K562 (cell line): ENCODE measurements at regions not wholly inside any gene's neighbourhood (a gene's known extent, or its start where the extent isn't known, plus 50 kb on each side); places are given as distances from the start of the nearest gene placed in this dataset.

ENCODE experiments used
- ATAC-seq: fragments of 200-7000 bp; cut with Tn5 transposase; 3 replicates; pipeline ENCODE4 v1.9.1; 2020; ENCODE audit warnings: moderate library complexity
- BruUV-seq: library from RNA; stranded (reverse); fragments of 400-500 nt; replicated peaks from 2 replicates; lab custom pipeline; 2021; lab: Mats Ljungman, UMichigan
- CTCF ChIA-PET: fragments of 300-600 bp; formaldehyde crosslinking; extraction: SDS; loops from one replicate; lab custom pipeline; 2021; ENCODE audit warnings: low intra/inter-chr PET ratio; lab: Yijun Ruan, JAX
- POLR2A ChIA-PET: fragments of 300-600, 350-650 bp; sonication (Branson Sonifier 250); formaldehyde crosslinking; extraction: SDS; loops from one replicate; lab custom pipeline; 2021; ENCODE audit warnings: antibody characterized with exemption, inconsistent platforms; lab: Yijun Ruan, JAX
- DNase-seq, 4 experiments: peaks; one replicate each; pipeline versions ENCODE4 v3.0.0 to v3.0.0-alpha.2; 2011 to 2018; ENCODE audit warnings: low spot score in 3 of 4, mixed read lengths in 3 of 4; ENCODE audit errors: extremely low read depth in 1 of 4
- FAIRE-seq: peaks from 2 replicates; lab custom pipeline; 2011; peaks lifted over from hg19 to GRCh38; lab: Jason Lieb, UNC
- H2AFZ ChIP-seq: 2 replicates; pipeline ENCODE4 v1.6.0; 2011; ENCODE audit warnings: low read depth, low read length, control low read depth, inconsistent platforms
- H3K27ac ChIP-seq: fragments of 200-600 bp; 3 replicates; pipeline ENCODE4 v1.8.0; 2011; ENCODE audit warnings: low read depth, mild to moderate bottlenecking, control low read depth, inconsistent platforms, low read length, moderate library complexity, mixed read lengths; ENCODE audit errors: extremely low read depth
- H3K27me3 ChIP-seq, 2 experiments: fragments of 300-600 bp in 1 of 2; 2 replicates in 1 of 2; 3 replicates in 1 of 2; pipeline versions ENCODE4 v1.6.0 to v1.8.0; 2011; ENCODE audit warnings: inconsistent platforms in 2 of 2, low read length in 2 of 2, mild to moderate bottlenecking in 1 of 2, mixed read lengths in 1 of 2, moderate library complexity in 1 of 2; ENCODE audit not compliant: control insufficient read depth in 2 of 2, insufficient read depth in 2 of 2
- H3K36me3 ChIP-seq: fragments of 300-600 bp; 3 replicates; pipeline ENCODE4 v1.8.0; 2011; ENCODE audit warnings: mild to moderate bottlenecking, low read length, inconsistent platforms; ENCODE audit not compliant: control insufficient read depth, insufficient read depth
- H3K4me1 ChIP-seq, 2 experiments: fragments of 200-600 bp in 1 of 2; replicated peaks in 1 of 2; 2 replicates in 1 of 2; 3 replicates in 1 of 2; pipeline versions ENCODE4 v1.5.1 to v1.8.0; 2011; ENCODE audit warnings: inconsistent platforms in 2 of 2, low read length in 2 of 2, mild to moderate bottlenecking in 1 of 2, mixed read lengths in 1 of 2, moderate library complexity in 1 of 2; ENCODE audit not compliant: control insufficient read depth in 2 of 2, insufficient read depth in 2 of 2
- H3K4me2 ChIP-seq: 2 replicates; pipeline ENCODE4 v1.6.1; 2011; ENCODE audit warnings: low read length, control low read depth, inconsistent platforms, mixed read lengths; ENCODE audit not compliant: insufficient read depth
- H3K4me3 ChIP-seq: fragments of 200-600 bp; sonication (generic), shearing (Covaris generic); 2 replicates; pipeline ENCODE4 v1.5.1; 2016; ENCODE audit warnings: control low read depth, inconsistent platforms
- H3K79me2 ChIP-seq: fragments of 200-600 bp; 3 replicates; pipeline ENCODE4 v1.8.0; 2011; ENCODE audit warnings: low read length, inconsistent platforms; ENCODE audit not compliant: control insufficient read depth, insufficient read depth
- H3K9ac ChIP-seq, 2 experiments: 2 replicates each; pipeline versions ENCODE4 v1.6.0 to v1.6.1; 2011; ENCODE audit warnings: low read depth in 2 of 2, low read length in 2 of 2, control low read depth in 1 of 2, inconsistent platforms in 1 of 2, mild to moderate bottlenecking in 1 of 2, mixed read lengths in 1 of 2; ENCODE audit not compliant: insufficient read depth in 1 of 2
- H3K9me1 ChIP-seq: one replicate; pipeline ENCODE4 v1.6.0; 2011; ENCODE audit warnings: inconsistent platforms, mild to moderate bottlenecking, low read length, moderate library complexity; ENCODE audit not compliant: control insufficient read depth, insufficient read depth
- H3K9me3 ChIP-seq: replicated peaks from 2 replicates; pipeline ENCODE4 v1.5.1; 2011; ENCODE audit warnings: low read depth, low read length, inconsistent platforms; ENCODE audit not compliant: control insufficient read depth, insufficient read depth
- H4K20me1 ChIP-seq: replicated peaks from 2 replicates; pipeline ENCODE4 v1.6.1; 2011; ENCODE audit warnings: low read length, inconsistent platforms, mixed read lengths; ENCODE audit not compliant: control insufficient read depth, insufficient read depth
- ATF7 ChIP-seq: fragments of 450-650 bp; IDR thresholded peaks from 2 replicates; pipeline ENCODE4 v1.7.1; 2014; ENCODE audit warnings: mild to moderate bottlenecking, moderate library complexity
- GABPB2 ChIP-seq: fragments of 250-450 bp; sonication (Bioruptor Pico); conservative IDR thresholded peaks from 2 replicates; pipeline ENCODE4 v1.5.1; 2021; ENCODE audit warnings: mild to moderate bottlenecking
- IFI16 ChIP-seq: fragments of 250-450 bp; sonication (Bioruptor Pico); IDR thresholded peaks from 2 replicates; pipeline ENCODE4 v2.1.2; 2022; ENCODE audit warnings: mild to moderate bottlenecking, inconsistent platforms
- JUND ChIP-seq, 2 experiments: IDR thresholded peaks; 2 replicates in 1 of 2; 3 replicates in 1 of 2; pipeline ENCODE4 v1.6.1; 2011; ENCODE audit warnings: borderline replicate concordance in 2 of 2, low read depth in 2 of 2, low read length in 2 of 2, improper control_type of control experiment in 1 of 2, missing biosample characterization in 1 of 2, missing genetic modification characterization in 1 of 2, missing genetic modification reagents in 1 of 2
- NUFIP1 ChIP-seq: fragments of 450-650 bp; IDR thresholded peaks from 2 replicates; pipeline ENCODE4 v1.6.1; 2018; ENCODE audit not compliant: partially characterized antibody
- SAFB2 ChIP-seq: fragments of 200-400 bp; formaldehyde crosslinking; IDR thresholded peaks from 2 replicates; pipeline ENCODE4 v1.6.1; 2018; ENCODE audit warnings: borderline replicate concordance, low read length, low read depth, moderate library complexity; ENCODE audit not compliant: severe bottlenecking
- TRIM24 ChIP-seq, 2 experiments: fragments of 450-650 bp; IDR thresholded peaks; 2 replicates each; pipeline ENCODE4 v1.6.1; 2016
- ZFP30 ChIP-seq: fragments of 250-450 bp; sonication (Bioruptor Pico); IDR thresholded peaks from 2 replicates; pipeline ENCODE4 v1.8.0; 2022; ENCODE audit warnings: moderate library complexity, mild to moderate bottlenecking, inconsistent platforms, borderline replicate concordance
- ZNF3 ChIP-seq: fragments of 250-450 bp; sonication (Bioruptor Pico); IDR thresholded peaks from 2 replicates; pipeline ENCODE4 v1.5.0; 2021; ENCODE audit warnings: mild to moderate bottlenecking, moderate library complexity
- ZNF408 ChIP-seq: fragments of 250-450 bp; sonication (Bioruptor Pico); IDR thresholded peaks from 2 replicates; pipeline ENCODE4 v1.4.0; 2020; ENCODE audit warnings: low read depth, mild to moderate bottlenecking, moderate library complexity
- ZNF778 ChIP-seq: fragments of 450-650 bp; formaldehyde crosslinking; IDR thresholded peaks from 2 replicates; pipeline ENCODE4 v1.4.0; 2020; ENCODE audit warnings: mild to moderate bottlenecking, moderate library complexity
- WGBS: fragments of 100-300 bp; shearing (Covaris generic); methylation state at CpG from one replicate; pipeline ENCODE4 v1.1.6; 2016; ENCODE audit warnings: low coverage, mixed read lengths; ENCODE audit not compliant: insufficient coverage; ENCODE audit errors: missing lambda C conversion rate; 5-methylcytosine and 5-hydroxymethylcytosine counted together
- in situ Hi-C: fragments of 300-500 bp; cut with MboI; formaldehyde crosslinking; loops from 4 replicates; pipeline ENCODE4 v1.15.0; 2018; ENCODE audit warnings: inconsistent platforms, mixed read lengths
- intact Hi-C: fragments of 100-400 bp; cut with micrococcal nuclease; formaldehyde crosslinking; loops from 2 replicates; pipeline ENCODE4 v1.14.2; 2022
- TF ChIP-seq, protein P1 (sequence below): sonication (generic); formaldehyde crosslinking; IDR thresholded peaks from 2 replicates; pipeline ENCODE4 v1.8.0; 2022; ENCODE audit warnings: mild to moderate bottlenecking, missing genetic modification reagents
- TF ChIP-seq, protein P2 (sequence below): fragments of 250-450 bp; sonication (Bioruptor Pico); IDR thresholded peaks from 2 replicates; pipeline ENCODE4 v1.8.0; 2021; ENCODE audit warnings: borderline replicate concordance, mild to moderate bottlenecking, moderate library complexity; ENCODE audit not compliant: poor library complexity, severe bottlenecking
- TF ChIP-seq, protein P3 (sequence below): fragments of 450-650 bp; IDR thresholded peaks from 2 replicates; pipeline ENCODE4 v1.6.1; 2016; ENCODE audit warnings: missing biosample characterization, missing genetic modification characterization
- TF ChIP-seq, protein P4 (sequence below): fragments of 450-650 bp; IDR thresholded peaks from 2 replicates; pipeline ENCODE4 v1.6.1; 2018; ENCODE audit warnings: mild to moderate bottlenecking, low read depth; ENCODE audit not compliant: partially characterized antibody

DNA sequence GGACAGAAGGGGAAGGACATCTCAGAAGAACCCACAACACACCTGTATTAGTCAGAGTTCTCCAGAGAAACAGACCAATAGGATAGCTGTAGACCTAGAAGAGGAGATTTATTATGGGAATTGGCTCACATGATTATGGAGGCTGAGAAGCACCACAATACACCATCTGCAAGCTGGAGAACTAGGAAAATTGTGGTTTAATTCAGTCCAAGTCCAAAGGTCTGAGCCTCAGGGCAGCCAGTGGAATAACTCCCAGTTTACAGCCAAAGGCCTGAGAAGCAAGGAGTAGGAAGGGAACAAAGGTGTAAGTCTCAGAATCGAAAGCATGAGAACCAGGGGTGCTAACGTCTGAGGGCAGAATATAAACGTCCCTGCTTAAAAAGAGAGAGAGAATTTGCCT, 99.6 kb upstream of the AUTS2 start:
- TF ChIP-seq, protein P1, sequence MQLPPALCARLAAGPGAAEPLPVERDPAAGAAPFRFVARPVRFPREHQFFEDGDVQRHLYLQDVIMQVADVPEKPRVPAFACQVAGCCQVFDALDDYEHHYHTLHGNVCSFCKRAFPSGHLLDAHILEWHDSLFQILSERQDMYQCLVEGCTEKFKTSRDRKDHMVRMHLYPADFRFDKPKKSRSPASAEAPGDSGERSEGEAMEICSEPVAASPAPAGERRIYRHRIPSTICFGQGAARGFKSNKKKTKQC (CRISPR knock-in tag), result no peak
- TF ChIP-seq GABPB2 (CRISPR knock-in tag), result no peak
- TF ChIP-seq, protein P2, sequence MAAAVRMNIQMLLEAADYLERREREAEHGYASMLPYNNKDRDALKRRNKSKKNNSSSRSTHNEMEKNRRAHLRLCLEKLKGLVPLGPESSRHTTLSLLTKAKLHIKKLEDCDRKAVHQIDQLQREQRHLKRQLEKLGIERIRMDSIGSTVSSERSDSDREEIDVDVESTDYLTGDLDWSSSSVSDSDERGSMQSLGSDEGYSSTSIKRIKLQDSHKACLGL, result no peak
- TF ChIP-seq, protein P3, sequence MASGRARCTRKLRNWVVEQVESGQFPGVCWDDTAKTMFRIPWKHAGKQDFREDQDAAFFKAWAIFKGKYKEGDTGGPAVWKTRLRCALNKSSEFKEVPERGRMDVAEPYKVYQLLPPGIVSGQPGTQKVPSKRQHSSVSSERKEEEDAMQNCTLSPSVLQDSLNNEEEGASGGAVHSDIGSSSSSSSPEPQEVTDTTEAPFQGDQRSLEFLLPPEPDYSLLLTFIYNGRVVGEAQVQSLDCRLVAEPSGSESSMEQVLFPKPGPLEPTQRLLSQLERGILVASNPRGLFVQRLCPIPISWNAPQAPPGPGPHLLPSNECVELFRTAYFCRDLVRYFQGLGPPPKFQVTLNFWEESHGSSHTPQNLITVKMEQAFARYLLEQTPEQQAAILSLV, result no peak
- no peak for TF ChIP-seq ZNF408 (CRISPR knock-in tag)
- TF ChIP-seq IFI16 (CRISPR knock-in tag), result no peak
- no peak for TF ChIP-seq SAFB2
- TF ChIP-seq ZFP30 (CRISPR knock-in tag), result no peak
- TF ChIP-seq TRIM24 (IDR thresholded peaks at IDR 0.05), result no peak
- no peak for TF ChIP-seq JUND (IDR thresholded peaks at IDR 0.05; ENCODE audit: borderline replicate concordance, low read depth, low read length)
- TF ChIP-seq JUND (tag; IDR thresholded peaks at IDR 0.05; ENCODE audit: borderline replicate concordance, low read depth, low read length), result no peak
- no peak for TF ChIP-seq NUFIP1
- no peak for TF ChIP-seq ZNF3 (CRISPR knock-in tag)
- no peak for TF ChIP-seq ATF7
- no peak for TF ChIP-seq ZNF778 (CRISPR knock-in tag)
- TF ChIP-seq, protein P4, sequence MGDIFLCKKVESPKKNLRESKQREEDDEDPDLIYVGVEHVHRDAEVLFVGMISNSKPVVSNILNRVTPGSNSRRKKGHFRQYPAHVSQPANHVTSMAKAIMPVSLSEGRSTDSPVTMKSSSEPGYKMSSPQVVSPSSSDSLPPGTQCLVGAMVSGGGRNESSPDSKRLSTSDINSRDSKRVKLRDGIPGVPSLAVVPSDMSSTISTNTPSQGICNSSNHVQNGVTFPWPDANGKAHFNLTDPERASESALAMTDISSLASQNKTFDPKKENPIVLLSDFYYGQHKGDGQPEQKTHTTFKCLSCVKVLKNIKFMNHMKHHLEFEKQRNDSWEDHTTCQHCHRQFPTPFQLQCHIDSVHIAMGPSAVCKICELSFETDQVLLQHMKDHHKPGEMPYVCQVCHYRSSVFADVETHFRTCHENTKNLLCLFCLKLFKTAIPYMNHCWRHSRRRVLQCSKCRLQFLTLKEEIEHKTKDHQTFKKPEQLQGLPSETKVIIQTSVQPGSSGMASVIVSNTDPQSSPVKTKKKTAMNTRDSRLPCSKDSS, result no peak
- Histone ChIP-seq H3K27me3 (peaks cover 5 to 8% of the 10 kb centered on the region in 2 experiments; a peak in 3 of 5 replicates), H3K4me2 (no peak overlapping the region), H2AFZ (no peak overlapping the region), H3K9me3 (no peaks in the 10 kb centered on the region), H4K20me1 (no peaks in the 10 kb centered on the region), H3K79me2 (no peaks in the 10 kb centered on the region), H3K4me1 (no peaks in the 10 kb centered on the region; a peak in 1 of 5 replicates), H3K36me3 (no peaks in the 10 kb centered on the region), H3K9ac (no peak overlapping the region), H3K9me1 (no peaks in the 10 kb centered on the region), H3K4me3 (no peak overlapping the region), H3K27ac (no peak overlapping the region)
- in situ Hi-C loops, result no loop called here
- no TSS peak for BruUV-seq
- 4% methylated on average over 3 of the region's 3 CpGs for WGBS
- POLR2A ChIA-PET, result no interaction called here
- DNase-seq (no peak), FAIRE-seq (no peak), ATAC-seq (no peak)
- CTCF ChIA-PET, result no interaction called here
- intact Hi-C loops, result no loop called here
